SK-N-MC (cell line): ENCODE measurements at regions not wholly inside any gene's neighbourhood (a gene's known extent, or its start where the extent isn't known, plus 50 kb on each side); places are given as distances from the start of the nearest gene placed in this dataset.

Experiments
- EZH2 ChIP-seq: fragments of 200-600 bp; sonication (generic); IDR thresholded peaks from one replicate; pipeline ENCODE4 v1.6.1; 2017; ENCODE audit warnings: antibody characterized with exemption
- FOXP2 ChIP-seq: optimal IDR thresholded peaks from 2 replicates; pipeline ENCODE3; 2011; ENCODE audit warnings: mild to moderate bottlenecking, moderate library complexity; ENCODE audit not compliant: insufficient read depth; ENCODE audit errors: extremely low read length, control extremely low read depth
- POLR2AphosphoS5 ChIP-seq: IDR thresholded peaks from 2 replicates; pipeline ENCODE4 v1.6.1; 2012; ENCODE audit warnings: mild to moderate bottlenecking, low read depth, low read length, borderline replicate concordance

DNA sequence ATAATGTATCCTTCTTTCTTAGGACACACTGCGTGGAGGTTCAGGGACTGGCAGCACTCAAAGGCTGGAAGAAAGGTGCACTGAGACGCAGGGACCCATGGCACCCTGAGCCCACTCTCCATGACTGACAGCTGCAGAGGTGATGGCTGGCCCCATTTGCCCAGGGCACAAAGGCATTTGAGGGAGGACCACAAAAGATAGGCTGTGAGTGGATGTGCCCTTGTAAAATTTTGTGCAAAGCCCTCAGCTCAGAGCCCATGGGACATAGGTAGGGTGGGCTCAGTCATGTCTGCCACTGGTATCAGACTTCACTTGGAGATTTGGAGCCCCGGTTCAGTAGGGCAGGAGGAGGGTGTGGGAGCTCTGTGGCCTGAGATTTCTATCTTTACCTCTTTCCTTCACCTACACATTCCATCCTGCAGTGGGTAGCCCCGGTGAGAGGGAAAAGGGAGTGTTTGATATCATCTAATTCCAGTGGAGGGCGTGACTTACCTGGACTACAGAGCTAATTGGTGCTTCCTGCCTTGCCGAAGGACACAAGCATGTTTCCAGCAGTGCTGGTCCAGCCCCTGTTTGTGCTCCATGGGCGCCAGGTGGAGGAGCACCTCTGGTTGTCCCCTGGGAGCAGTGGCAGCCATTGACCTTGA is 312.2 kb downstream of the EN1 start:
- no peak for TF ChIP-seq EZH2
- TF ChIP-seq POLR2AphosphoS5 = no peak
- no peak for TF ChIP-seq FOXP2
